ENCODE measurements at regions not wholly inside any gene's neighbourhood (a gene's known extent, or its start where the extent isn't known, plus 50 kb on each side); places are given as distances from the start of the nearest gene placed in this dataset.

DNA sequence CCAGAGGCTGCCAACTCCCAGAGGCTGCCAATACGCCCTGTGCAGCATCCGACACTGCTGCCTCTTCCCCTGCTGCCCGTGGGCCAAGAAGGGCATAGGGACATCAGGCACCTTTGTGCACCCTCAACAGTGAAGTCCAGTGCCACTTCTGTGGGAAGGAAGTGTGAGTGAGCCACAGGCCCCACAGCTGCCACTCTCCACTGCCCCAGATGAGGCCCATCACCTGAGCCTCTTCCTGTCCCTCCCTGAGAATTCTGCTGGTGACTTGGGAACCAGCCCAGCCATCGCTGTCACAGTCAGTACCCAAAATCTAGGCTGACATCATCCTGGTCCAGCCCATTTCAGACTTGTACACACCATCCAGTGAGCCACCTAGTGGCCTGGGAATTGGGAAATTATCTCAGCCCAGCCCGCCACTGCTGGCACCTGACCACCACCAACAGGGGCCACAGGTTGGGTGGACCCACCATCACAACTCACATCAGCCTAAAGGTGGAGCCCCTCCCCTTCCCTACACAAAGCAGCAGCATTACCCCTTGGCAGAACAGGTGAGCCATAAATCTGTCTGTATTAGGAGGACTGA is 733.9 kb upstream of the KLHL1 start:
- Histone ChIP-seq H3K27me3 (ENCODE audit: insufficient read depth, low read length, poor library complexity) (no peaks in the 10 kb centered on the region), H4K20me1 (ENCODE audit: insufficient read depth, low read length) (no peaks in the 10 kb centered on the region), H3K79me2 (ENCODE audit: insufficient read depth, low read length) (no peaks in the 10 kb centered on the region), H3K4me3 (ENCODE audit: low read depth in 1 of 2, low read length in 2 of 2) (no peak overlapping the region), H3K4me1 (ENCODE audit: insufficient read depth, low read length) (no peaks in the 10 kb centered on the region), H3K9ac (ENCODE audit: low read depth, low read length) (no peak overlapping the region), H3K27ac (ENCODE audit: low read length) (no peak overlapping the region), H2AFZ (ENCODE audit: low read depth, low read length) (no peak overlapping the region), H3K9me3 (ENCODE audit: insufficient read depth, low read length, severe bottlenecking) (no peaks in the 10 kb centered on the region), H3K4me2 (ENCODE audit: insufficient read depth, low read length) (no peak overlapping the region), H3K36me3 (ENCODE audit: insufficient read depth, low read length) (no peaks in the 10 kb centered on the region)
- DNase-seq (no peak), ATAC-seq (ENCODE audit: insufficient read depth, low read depth) (no peak)
- TF ChIP-seq, protein P1, sequence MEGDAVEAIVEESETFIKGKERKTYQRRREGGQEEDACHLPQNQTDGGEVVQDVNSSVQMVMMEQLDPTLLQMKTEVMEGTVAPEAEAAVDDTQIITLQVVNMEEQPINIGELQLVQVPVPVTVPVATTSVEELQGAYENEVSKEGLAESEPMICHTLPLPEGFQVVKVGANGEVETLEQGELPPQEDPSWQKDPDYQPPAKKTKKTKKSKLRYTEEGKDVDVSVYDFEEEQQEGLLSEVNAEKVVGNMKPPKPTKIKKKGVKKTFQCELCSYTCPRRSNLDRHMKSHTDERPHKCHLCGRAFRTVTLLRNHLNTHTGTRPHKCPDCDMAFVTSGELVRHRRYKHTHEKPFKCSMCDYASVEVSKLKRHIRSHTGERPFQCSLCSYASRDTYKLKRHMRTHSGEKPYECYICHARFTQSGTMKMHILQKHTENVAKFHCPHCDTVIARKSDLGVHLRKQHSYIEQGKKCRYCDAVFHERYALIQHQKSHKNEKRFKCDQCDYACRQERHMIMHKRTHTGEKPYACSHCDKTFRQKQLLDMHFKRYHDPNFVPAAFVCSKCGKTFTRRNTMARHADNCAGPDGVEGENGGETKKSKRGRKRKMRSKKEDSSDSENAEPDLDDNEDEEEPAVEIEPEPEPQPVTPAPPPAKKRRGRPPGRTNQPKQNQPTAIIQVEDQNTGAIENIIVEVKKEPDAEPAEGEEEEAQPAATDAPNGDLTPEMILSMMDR (IDR thresholded peaks at IDR 0.05; ENCODE audit: borderline replicate concordance, extremely low read depth, low read length, poor library complexity, severe bottlenecking) = no peak
- TF ChIP-seq EZH2 (IDR thresholded peaks at IDR 0.05; ENCODE audit: borderline replicate concordance, low read depth, low read length, severe bottlenecking) = no peak

DNA sequence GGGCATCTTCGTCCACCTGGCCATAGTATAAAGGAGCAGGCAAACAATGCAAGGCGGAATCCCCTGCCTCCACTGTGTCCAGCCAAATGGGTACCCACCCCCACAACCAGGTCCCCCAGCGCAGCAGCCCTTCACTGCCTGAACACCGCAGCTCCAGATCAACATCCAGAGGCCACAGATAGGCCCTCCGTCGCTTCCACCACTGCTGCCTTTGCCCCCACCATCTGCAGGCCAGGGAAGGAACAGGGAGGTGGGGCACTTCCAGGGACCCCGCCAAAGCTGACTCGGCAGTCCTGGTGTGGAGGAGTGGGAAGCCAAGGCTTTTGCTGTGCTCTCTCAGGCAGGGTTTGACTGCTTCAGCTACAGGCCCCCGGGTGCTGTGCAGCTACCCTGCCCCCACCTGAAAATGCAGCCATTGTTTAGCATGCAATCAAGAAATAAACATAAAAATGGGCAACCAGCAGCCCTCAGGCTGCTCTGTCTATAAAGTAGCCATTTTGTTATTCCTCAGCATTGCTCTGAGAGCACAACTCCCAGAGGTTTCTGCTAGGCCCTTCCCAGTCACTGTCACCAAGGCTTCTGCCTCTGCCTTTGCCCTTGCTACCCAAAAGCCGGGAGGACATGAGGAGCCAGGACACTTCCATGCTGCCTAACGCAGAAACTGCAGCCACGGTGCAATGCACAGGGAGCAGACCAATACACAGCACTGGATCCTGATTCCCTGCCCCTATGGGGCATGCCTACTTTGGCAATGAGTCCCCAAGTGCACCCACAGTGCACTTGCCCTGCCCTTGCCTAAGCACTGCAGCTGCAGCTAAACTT is 733.2 kb upstream of the KLHL1 start:
- Histone ChIP-seq H3K4me1 (ENCODE audit: insufficient read depth, low read length) (no peaks in the 10 kb centered on the region), H3K36me3 (ENCODE audit: insufficient read depth, low read length) (no peaks in the 10 kb centered on the region), H3K9ac (ENCODE audit: low read depth, low read length) (no peak overlapping the region), H3K9me3 (ENCODE audit: insufficient read depth, low read length, severe bottlenecking) (no peaks in the 10 kb centered on the region), H3K4me2 (ENCODE audit: insufficient read depth, low read length) (no peak overlapping the region), H4K20me1 (ENCODE audit: insufficient read depth, low read length) (no peaks in the 10 kb centered on the region), H2AFZ (ENCODE audit: low read depth, low read length) (no peak overlapping the region), H3K4me3 (ENCODE audit: low read depth in 1 of 2, low read length in 2 of 2) (no peak overlapping the region), H3K27me3 (ENCODE audit: insufficient read depth, low read length, poor library complexity) (no peaks in the 10 kb centered on the region), H3K27ac (ENCODE audit: low read length) (no peak overlapping the region), H3K79me2 (ENCODE audit: insufficient read depth, low read length) (no peaks in the 10 kb centered on the region)
- no peak for DNase-seq
- ATAC-seq (ENCODE audit: insufficient read depth, low read depth) = no peak
- TF ChIP-seq, protein P1 (IDR thresholded peaks at IDR 0.05; ENCODE audit: borderline replicate concordance, extremely low read depth, low read length, poor library complexity, severe bottlenecking) = no peak
- no peak for TF ChIP-seq EZH2 (IDR thresholded peaks at IDR 0.05; ENCODE audit: borderline replicate concordance, low read depth, low read length, severe bottlenecking)

- Histone ChIP-seq H3K9ac (ENCODE audit: low read depth, low read length) (no peak overlapping the region), H3K27ac (ENCODE audit: low read length) (no peak overlapping the region), H3K4me1 (ENCODE audit: insufficient read depth, low read length) (no peaks in the 10 kb centered on the region), H4K20me1 (ENCODE audit: insufficient read depth, low read length) (no peaks in the 10 kb centered on the region), H3K27me3 (ENCODE audit: insufficient read depth, low read length, poor library complexity) (no peaks in the 10 kb centered on the region), H3K9me3 (ENCODE audit: insufficient read depth, low read length, severe bottlenecking) (no peaks in the 10 kb centered on the region), H3K4me3 (ENCODE audit: low read depth in 1 of 2, low read length in 2 of 2) (no peak overlapping the region), H3K36me3 (ENCODE audit: insufficient read depth, low read length) (no peaks in the 10 kb centered on the region), H3K79me2 (ENCODE audit: insufficient read depth, low read length) (no peaks in the 10 kb centered on the region), H3K4me2 (ENCODE audit: insufficient read depth, low read length) (no peak overlapping the region), H2AFZ (ENCODE audit: low read depth, low read length) (no peak overlapping the region)
- ATAC-seq (ENCODE audit: insufficient read depth, low read depth) = no peak
- DNase-seq = no peak
- TF ChIP-seq, protein P1 (IDR thresholded peaks at IDR 0.05; ENCODE audit: borderline replicate concordance, extremely low read depth, low read length, poor library complexity, severe bottlenecking) = no peak
- TF ChIP-seq EZH2 (IDR thresholded peaks at IDR 0.05; ENCODE audit: borderline replicate concordance, low read depth, low read length, severe bottlenecking) = no peak
Observed at GRCh38 chr13:70835371-70835770, 727.1 kb upstream of the KLHL1 start.

Measured in DND-41 (cell line).